ENCODE measurements at regions not wholly inside any gene's neighbourhood (a gene's known extent, or its start where the extent isn't known, plus 50 kb on each side); places are given as distances from the start of the nearest gene placed in this dataset.

- no peak for TF ChIP-seq CTCF (IDR thresholded peaks at IDR 0.05; ENCODE audit: low read length)
- TF ChIP-seq EZH2 (IDR thresholded peaks at IDR 0.05; ENCODE audit: borderline replicate concordance, low read length) = no peak
Measured at GRCh38 chr20:50288128-50288623, 97.5 kb downstream of the CEBPB start.
